SK-N-SH (cell line): ENCODE measurements at regions not wholly inside any gene's neighbourhood (a gene's known extent, or its start where the extent isn't known, plus 50 kb on each side); places are given as distances from the start of the nearest gene placed in this dataset.

Experiments used
- CHD2 ChIP-seq: fragments of 150-350 bp; IDR thresholded peaks from 2 replicates; pipeline ENCODE4 v1.6.1; 2018; ENCODE audit warnings: low read length; ENCODE audit not compliant: partially characterized antibody
- MAX ChIP-seq: IDR thresholded peaks from 2 replicates; pipeline ENCODE4 v1.4.0; 2012; ENCODE audit warnings: low read depth
- USF2 ChIP-seq: fragments of 150-350 bp; IDR thresholded peaks from 2 replicates; pipeline ENCODE4 v1.6.1; 2017; ENCODE audit warnings: antibody characterized with exemption, low read length, low read depth, borderline replicate concordance

GRCh38 chr16:9499941-9500593 lies 408.6 kb downstream of the HAPSTR1 start:
- no peak for TF ChIP-seq MAX
- no peak for TF ChIP-seq CHD2
- no peak for TF ChIP-seq USF2
